Osteocyte (in vitro differentiated cells): ENCODE measurements at regions not wholly inside any gene's neighbourhood (a gene's known extent, or its start where the extent isn't known, plus 50 kb on each side); places are given as distances from the start of the nearest gene placed in this dataset.
"Not testable (repeated sequence)": the region's sequence is repeated elsewhere in the genome, so short reads cannot be mapped to it uniquely, and the experiment has no call there.

Experiments
- DNase-seq: peaks from one replicate; pipeline ENCODE4 v3.0.0; 2021; ENCODE audit warnings: mixed read lengths; ENCODE audit not compliant: unreplicated experiment; ENCODE audit errors: extremely low spot score
- H3K27ac Mint-ChIP-seq: one replicate; pipeline ENCODE4 v1.8.0; 2021; ENCODE audit warnings: mild to moderate bottlenecking, mixed read lengths; ENCODE audit not compliant: unreplicated experiment
- H3K27me3 Mint-ChIP-seq: one replicate; pipeline ENCODE4 v1.8.0; 2021; ENCODE audit warnings: mixed read lengths; ENCODE audit not compliant: unreplicated experiment
- H3K36me3 Mint-ChIP-seq: one replicate; pipeline ENCODE4 v1.8.0; 2021; ENCODE audit warnings: mixed read lengths; ENCODE audit not compliant: unreplicated experiment
- H3K4me1 Mint-ChIP-seq: one replicate; pipeline ENCODE4 v1.8.0; 2021; ENCODE audit warnings: mixed read lengths; ENCODE audit not compliant: unreplicated experiment
- H3K4me3 Mint-ChIP-seq: one replicate; pipeline ENCODE4 v1.8.0; 2021; ENCODE audit warnings: mild to moderate bottlenecking, moderate library complexity, mixed read lengths; ENCODE audit not compliant: unreplicated experiment
- H3K9me3 Mint-ChIP-seq: one replicate; pipeline ENCODE4 v1.8.0; 2021; ENCODE audit warnings: mixed read lengths; ENCODE audit not compliant: unreplicated experiment
- CTCF ChIP-seq: fragments of 200-600 bp; sonication (generic); IDR thresholded peaks from 2 replicates; pipeline ENCODE4 v1.5.0; 2021; ENCODE audit warnings: antibody characterized with exemption, mild to moderate bottlenecking, moderate library complexity

GRCh38 chr1:223907943-223908587, 62.3 kb upstream of the TP53BP2 start:
- not testable (repeated sequence) for H3K36me3 Mint-ChIP-seq, H3K27ac Mint-ChIP-seq, H3K9me3 Mint-ChIP-seq, DNase-seq, H3K4me3 Mint-ChIP-seq, H3K4me1 Mint-ChIP-seq, H3K27me3 Mint-ChIP-seq
- peak; percentile 54 for TF ChIP-seq CTCF

- H3K4me3 Mint-ChIP-seq, H3K9me3 Mint-ChIP-seq, H3K27ac Mint-ChIP-seq, H3K4me1 Mint-ChIP-seq, H3K36me3 Mint-ChIP-seq, DNase-seq, H3K27me3 Mint-ChIP-seq: not testable (repeated sequence)
Observed at GRCh38 chr1:223903221-223903620, 57.5 kb upstream of the TP53BP2 start.

GRCh38 chr1:223899775-223900174, 54.0 kb upstream of the TP53BP2 start:
- H3K36me3 Mint-ChIP-seq, H3K27ac Mint-ChIP-seq, H3K4me1 Mint-ChIP-seq, H3K9me3 Mint-ChIP-seq, H3K27me3 Mint-ChIP-seq, DNase-seq, H3K4me3 Mint-ChIP-seq: not testable (repeated sequence)

- not testable (repeated sequence) for H3K4me1 Mint-ChIP-seq, H3K4me3 Mint-ChIP-seq, H3K36me3 Mint-ChIP-seq, DNase-seq, H3K9me3 Mint-ChIP-seq, H3K27me3 Mint-ChIP-seq, H3K27ac Mint-ChIP-seq
Observed at GRCh38 chr1:223897097-223897496, 51.4 kb upstream of the TP53BP2 start.

DNA sequence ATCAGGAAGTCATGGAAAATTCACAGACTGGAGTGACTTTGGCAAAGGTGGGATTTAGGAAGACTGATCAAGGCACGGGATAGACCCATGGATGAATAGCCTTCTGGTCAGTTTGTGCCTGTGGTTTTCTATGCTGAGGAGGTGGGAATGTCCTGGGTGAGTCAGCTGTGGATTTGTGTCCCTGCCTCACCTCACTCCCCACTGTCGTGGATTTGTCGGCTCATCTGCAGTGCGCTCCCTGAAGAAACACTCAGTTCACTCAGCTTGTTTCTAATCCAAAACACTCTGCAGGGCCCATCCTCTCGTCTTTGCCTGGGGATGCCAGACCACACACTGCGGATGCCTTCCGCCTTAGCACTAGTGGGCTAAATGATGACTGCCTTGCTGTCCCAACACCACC, 50.2 kb upstream of the TP53BP2 start:
- H3K27ac Mint-ChIP-seq, H3K9me3 Mint-ChIP-seq, H3K4me1 Mint-ChIP-seq, DNase-seq, H3K36me3 Mint-ChIP-seq, H3K4me3 Mint-ChIP-seq, H3K27me3 Mint-ChIP-seq: not testable (repeated sequence)
